HG02870 (cell line): ENCODE measurements at regions not wholly inside any gene's neighbourhood (a gene's known extent, or its start where the extent isn't known, plus 50 kb on each side); places are given as distances from the start of the nearest gene placed in this dataset.
"Not testable (repeated sequence)": the region's sequence is repeated elsewhere in the genome, so short reads cannot be mapped to it uniquely, and the experiment has no call there.

Experiments
- ATAC-seq: cut with Tn5 transposase; IDR thresholded peaks from one replicate; pipeline ENCODE4 v1.9.1; 2021; ENCODE audit warnings: mild to moderate bottlenecking, moderate library complexity; ENCODE audit not compliant: unreplicated experiment

DNA sequence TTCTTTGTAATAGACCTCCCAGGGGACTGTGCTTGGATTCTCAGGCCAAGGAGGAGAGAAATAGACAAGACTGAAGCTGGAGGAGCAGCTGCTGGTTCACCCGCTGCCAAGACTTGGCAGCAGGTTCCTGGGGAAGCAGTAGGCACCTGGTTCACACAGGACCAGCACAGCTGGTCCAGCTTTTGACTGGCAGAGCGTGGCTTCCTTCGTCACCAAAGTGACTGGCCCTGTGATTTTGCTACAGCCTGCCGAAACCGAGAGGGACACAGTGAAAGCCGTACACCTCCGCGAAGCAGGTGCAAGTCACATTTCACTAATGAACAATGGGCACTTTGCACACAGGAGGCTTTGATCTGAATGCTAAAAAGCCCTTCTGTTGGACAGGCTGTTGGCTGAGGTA, 199.0 kb downstream of the RNF144B start:
- peak; percentile 88 for ATAC-seq

DNA sequence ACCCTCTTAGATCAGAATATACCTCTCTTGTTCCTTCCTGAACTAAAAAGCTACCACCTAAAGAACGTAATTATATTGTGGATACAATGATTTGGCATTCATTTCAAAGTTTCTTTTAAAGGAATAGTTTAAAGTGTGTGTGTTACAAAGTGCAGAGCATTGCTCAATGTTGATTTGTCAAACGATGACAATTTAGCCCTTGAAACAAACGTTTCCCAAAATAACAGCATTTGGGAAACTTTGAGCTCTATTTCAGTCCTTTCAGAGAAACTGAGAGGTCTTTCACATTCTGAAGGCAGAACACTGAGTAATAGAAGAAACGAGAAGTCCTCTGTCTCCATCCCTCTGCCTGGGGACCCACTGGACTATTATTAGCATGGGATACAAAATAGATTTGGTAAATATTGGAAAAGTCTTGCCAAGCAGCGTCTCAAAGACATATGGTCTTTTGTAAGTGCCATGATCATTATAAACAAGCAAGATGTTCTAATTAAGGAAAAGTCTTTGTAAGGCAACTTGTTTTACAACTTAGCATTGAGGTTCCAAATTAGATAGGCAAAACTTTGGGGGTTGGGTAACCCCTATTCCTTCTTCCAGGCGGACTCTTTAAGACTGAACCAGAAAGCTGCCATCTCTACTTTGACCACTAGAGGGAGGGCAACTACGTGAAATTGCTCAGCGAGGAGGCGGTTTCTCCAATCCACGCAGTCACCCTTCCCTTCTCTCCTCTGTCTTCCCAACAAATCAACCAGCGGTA, 208.8 kb downstream of the RNF144B start:
- peak; percentile 83 for ATAC-seq

DNA sequence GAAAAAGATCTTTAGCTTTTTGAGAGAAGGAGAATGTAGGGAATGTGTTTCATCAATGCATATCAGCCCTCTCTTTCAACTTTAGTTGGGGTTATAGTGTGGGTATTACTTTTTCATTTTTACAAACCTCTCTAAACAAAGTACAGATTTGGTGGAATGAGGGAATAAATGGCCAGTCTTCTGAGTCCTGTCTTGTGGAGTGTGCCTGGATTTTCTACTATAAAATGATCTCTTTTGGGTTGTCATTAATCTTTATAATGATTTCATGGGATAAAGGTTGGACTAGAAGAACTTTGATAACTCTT, 209.3 kb downstream of the RNF144B start:
- ATAC-seq: no peak

DNA sequence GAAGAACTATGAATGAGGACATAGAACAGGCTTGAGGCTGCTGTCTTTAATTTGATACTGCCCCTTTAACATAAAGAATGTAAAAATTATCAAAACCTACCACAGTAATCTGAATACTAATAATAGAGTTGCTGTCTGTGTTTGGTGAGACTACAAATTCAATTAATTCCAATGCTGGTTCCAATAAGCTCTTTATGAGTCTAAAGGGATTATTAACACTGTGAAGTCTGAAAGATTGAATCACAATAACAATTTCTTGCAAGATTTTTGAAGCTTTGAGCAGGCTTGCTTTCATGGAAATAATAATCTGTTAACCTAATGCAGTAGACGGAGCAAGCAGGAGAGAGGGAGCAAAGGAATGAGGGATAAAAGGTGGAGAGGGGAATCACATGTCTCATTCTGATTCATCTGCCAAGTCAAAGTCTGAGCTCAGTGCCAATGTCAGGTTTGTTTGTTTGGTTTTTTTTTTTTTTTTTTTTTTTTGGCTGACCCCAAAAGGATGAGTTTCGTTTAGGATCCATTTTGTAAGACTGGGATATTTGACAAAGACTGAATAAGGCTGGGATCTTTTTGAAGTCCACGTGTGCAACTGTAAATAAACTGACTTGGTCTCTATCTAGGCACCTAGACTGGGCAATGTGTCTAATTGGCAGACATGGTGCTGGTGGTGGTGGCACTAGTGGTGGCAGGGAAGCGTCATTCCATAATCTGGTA, 211.6 kb downstream of the RNF144B start:
- ATAC-seq: no peak

DNA sequence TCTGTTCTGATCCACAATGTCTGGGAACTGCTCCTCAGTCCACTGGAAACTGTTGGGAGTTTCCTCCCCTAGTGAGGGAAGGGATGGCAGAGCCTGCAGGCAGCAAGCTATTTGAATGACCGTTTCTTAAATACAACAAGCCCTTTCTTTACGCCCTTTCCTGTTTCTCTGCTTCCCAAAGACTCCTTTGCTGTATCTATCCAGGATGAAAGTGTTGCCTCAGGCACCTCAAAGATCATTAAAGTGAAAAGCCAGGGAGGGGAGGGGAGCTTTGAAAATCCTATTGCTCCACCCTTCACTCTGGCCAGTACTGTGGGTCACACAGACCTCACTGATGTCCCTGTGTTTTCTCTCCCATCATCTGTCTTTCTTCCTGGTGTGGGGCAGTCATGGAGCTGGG, 213.1 kb downstream of the RNF144B start:
- ATAC-seq: no peak

DNA sequence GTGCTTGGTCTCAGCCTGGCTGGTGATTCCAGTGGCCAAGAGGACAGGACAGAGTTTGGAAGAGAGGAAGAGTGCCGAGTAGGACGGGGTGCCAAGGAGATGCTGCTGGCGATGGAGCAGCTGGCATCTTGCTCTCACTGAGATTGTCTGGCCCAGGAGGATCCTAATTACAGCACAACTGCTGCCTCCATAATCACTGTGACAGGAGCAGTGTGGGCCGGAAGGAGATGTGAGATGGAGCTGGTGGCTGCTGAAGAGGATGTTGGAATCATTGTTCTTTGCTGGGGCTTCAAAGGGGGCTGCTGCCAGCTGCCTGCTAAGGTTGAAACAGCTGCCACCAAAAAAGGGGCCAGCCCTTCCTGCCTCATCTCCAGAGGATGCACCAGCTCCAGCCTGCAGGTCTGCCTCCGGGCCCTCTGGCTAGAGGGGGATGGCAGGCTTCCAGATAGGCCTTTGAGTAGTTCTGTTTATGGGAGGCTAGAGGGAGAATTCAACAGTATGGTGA, 214.4 kb downstream of the RNF144B start:
- no peak for ATAC-seq

DNA sequence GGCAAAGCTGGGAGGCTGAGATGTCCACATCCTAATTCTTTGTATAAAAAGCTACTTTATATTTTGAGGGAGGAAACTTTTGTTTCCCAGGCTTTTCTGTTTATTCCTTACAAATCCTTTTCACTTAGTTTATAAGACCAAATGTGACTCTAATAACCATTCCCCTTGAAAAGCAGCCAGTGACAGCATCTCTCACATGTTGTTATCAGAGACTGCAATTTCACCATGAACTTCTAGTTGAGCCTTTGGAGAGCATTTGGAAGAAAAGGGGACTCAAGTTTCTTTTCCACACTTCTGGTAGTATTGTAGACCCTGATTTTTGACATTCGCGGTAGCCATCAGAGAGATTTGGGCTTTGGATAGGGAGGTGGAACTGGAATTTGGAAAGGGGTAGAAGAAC, 215.8 kb downstream of the RNF144B start:
- ATAC-seq: no peak

DNA sequence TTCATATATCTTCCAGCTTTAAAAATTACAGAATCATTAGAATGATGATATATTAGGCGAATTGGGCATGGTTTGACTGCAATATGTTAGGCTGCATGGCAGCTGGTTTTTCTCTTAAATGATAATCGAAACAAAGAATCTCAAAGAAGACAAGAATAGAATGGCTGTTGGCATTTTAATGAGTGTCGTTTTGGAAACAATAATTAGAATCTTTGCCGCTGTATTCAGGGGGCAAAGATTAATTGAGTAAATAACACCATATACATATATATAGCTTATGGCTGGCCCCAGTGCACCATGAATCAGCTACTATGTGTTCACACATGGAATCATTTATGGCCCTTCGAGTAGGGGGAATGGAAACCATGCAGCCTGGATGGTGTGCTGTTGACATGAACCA, 216.2 kb downstream of the RNF144B start:
- ATAC-seq: no peak

DNA sequence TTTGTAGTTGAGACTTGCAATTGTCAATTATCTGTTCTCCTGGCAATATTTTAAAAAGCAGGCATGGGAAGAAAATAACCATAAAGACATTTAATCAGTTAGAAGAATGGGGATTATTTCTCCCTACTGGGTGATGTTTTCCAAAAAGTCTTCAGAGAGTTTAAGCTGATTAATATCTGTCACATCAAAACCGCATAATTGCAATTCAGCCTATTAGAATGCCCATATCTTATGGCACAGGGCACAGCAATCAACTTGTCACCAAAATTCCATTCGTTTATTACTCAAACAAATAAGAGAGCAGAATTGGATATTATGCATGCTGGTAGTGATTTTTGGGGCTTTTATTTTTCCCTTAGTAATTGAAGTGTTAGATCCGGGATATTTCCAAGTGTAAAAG, 218.7 kb downstream of the RNF144B start:
- no peak for ATAC-seq

DNA sequence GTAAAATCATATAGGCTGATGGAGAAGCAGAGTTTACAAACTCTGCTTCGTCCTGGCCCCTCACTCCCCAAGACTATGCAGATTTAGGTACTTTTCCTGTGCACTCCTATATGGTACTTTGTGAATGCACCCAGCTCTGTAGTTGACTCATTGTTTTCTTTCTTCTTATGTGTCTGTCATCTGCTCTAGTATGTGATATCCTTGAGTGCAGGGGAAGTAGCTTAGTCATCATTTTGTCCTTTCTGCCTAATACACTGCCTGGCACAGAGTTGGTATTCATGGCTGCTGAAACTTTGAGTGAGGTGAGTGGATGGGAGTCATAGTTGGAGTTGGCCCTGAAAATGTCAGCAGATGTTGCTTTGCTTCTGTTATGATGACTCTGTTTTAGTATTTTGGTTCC, 222.6 kb downstream of the RNF144B start:
- no peak for ATAC-seq

DNA sequence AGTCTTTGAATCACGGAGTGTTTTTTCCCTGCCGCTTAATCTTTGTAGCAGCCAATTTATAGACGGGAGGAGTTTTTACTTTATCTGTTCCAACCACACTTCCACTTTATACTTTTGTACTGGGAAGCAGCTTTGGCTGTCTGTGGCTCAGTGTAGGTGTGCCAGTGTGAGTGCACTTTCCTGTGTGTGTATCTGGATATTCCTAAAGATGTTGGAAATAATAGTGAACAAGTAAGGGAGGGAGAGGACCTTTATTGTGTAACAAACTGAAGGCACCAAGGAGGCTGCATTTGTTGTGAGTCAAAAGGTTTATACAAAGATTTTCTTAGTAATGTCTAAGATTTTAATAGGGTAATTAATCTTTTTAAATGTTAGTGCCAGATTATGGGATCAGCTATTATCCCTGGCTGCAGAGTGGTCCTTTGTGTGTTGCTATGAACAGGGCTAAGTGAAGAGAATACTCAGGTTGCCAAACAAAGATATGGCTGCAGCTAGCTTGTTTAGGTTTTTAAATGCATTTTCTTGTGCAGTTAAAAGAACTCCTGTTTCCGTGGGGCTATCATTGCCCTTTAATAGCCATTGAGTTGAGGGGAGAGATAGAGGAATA, 226.3 kb downstream of the RNF144B start:
- no peak for ATAC-seq

DNA sequence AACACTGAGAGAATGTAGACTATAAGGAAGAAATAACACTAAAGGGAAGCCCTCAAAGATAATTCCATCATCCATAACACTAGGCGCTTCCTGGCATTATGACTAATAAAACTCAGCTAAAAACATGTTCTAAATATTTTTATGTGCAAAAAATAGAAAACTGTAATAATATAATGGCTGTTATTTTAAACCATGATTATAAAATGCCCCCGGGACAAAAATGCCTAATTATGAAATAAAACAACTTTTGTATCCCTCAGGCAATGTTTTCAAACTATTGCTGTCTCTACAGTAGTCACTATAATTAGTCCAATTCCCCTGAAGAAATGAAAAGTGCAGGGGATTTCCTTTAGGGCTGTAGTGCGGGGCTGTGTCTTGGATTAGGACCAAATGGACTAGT, 242.4 kb downstream of the RNF144B start:
- no peak for ATAC-seq

DNA sequence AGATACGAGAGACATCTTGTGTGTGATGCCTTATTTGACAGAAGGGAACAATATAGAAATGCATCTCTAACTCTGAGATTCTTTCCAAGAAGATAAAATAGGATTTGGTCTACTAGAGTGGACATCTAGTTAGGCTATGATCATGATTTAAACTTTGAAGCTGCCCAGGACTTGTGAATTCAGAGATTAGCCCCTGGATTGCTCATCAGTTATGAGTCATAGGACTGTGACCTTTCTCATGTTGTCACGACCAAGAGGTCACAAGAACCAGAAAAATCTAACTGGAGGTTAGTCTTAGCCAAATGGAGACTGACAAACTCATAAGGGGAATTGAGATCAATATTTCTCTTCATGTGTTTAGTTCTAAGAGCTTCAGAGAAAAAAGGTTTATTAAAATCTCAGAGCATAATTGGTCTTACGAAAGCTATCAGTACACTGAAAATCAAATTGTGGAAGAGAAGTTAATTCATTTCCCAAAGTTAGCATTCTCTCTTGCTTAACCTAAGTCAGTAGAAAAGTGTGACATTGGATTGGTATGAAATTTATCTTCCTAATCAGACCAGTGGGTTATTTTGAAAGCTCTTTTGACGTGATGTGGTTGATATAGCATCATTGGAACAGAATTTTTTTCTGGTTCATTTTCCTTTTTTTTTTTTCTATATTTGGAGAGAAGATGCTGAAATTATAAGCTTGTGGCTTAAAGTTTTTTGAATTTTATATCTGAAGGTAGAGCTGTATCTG, 245.7 kb downstream of the RNF144B start:
- no peak for ATAC-seq

DNA sequence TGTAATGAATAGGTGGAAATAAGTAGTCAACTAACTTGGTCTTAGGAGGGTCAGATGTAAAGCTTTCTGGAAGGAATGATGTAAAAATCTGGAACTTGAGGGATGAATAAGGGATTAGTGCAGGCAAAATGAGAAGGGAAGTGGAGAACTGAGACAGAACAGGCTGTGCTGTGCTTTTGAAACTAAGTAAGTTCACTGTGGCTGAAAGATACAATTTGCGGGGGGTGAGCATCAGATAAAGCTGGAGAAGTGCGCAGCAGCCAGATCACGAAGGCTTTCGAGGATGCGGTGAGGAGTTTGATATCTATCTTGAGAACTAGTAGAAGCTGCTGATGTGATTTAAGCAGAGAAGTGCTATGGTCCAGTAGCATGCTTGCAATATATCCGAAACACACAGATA, 247.8 kb downstream of the RNF144B start:
- no peak for ATAC-seq

DNA sequence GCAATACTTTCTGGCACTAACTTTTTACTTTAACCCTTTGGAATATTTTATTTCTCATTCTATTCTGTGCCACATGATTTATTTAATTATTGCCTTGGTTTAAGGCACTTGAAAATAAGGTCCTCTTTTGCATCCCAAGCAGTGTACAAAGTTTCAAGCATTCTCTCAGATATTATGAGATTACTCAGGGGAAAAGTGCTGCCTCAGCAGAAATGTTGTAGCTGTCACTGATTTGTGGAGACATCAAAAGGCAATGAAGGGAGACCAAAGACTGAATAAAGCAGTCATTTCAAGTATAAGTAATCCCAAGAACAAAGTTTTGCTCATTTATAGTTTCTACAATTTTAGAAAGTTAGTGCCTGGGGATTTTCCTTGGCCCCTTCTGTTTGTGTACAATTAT, 253.0 kb downstream of the RNF144B start:
- ATAC-seq: no peak

DNA sequence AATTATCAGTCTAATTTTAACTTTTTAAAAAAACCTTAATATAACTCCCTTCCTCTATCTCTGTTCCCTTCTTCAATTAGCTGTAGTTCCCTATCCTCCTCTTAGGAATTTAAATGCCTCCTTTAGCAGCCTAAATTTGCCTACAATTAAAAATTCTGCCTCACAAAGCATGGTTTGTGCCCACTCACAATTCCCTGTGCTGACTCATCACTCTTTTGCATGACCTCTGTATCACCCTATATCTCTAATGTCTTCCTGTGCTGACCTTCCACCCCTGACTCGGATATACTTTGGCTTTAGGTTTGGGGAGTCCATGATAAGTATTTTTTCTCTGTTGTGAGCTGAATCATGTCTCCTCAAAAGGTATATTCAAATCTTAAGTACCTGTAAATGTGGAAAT, 253.6 kb downstream of the RNF144B start:
- no peak for ATAC-seq

DNA sequence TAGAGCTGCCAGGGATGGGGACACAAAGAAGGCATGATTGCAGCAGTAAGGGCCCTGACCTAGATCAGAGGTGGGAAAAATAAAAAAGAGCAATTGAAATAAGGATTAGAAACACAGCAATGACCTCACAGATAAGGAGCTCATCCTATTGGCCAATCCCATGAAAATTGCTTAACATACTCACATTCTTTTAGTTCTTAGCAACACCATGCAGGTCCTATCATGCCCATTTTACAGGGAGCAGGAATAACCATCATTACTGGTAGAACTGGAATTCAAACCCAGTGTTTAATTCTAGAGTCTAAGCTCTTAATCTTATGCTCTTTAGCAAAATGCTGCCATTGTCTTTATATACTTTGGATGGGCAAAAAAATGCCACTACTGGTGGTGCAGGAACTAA, 267.7 kb downstream of the RNF144B start:
- no peak for ATAC-seq

DNA sequence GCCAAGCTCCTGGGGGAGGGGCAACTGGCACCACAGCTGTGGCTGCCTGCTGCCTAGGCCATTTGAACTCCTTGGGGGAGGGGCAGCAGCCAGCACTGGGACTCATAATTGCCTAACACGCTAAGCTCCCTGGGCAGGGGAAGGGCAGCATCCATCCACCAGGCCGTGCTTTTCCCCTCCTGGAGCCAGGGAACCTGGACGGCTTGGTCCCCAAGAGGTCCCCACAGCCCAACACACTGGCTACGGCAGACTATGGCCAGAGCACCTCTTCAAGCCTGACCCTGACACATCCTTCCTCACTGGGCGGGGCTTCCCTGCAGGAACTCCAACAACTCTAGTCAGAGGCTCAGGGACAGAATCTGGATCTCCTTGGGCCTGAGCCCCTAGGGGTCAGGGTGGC, 269.4 kb downstream of the RNF144B start:
- ATAC-seq: no peak

DNA sequence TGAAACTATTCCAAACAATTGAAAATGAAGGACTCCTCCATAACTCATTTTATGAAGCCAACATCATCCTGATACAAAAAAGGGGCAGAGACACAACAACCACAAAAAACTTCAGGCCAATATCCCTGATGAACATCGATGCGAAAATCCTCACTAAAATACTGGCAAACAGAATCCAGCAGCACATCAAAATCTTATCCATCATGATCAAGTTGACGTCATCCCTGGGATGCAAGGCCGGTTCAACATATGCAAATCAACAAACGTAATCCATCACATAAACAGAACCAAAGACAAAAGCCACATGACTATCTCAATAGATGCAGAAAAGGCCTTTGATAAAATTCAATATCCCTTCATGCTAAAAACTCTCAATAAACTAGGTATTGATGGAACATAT, 272.8 kb downstream of the RNF144B start:
- ATAC-seq: not testable (repeated sequence)

DNA sequence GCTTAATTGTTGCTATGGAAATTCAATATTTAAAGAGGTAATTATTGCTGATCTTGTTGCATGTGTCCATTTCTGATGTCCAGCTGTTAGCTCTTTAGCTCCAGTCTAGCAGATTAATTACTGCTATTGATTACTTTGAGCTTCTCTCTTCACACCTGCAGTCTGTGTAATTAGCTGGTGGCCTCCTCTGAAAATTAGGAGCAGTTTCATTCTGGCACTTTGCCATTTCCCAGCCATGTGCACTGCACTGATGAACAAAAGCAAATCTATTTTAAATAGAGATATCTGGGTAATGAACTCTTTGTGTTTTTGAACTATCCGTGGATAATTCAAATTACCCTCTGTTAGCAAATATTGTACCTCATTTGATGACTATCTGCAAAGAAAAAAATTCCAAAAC, 275.9 kb downstream of the RNF144B start:
- no peak for ATAC-seq

DNA sequence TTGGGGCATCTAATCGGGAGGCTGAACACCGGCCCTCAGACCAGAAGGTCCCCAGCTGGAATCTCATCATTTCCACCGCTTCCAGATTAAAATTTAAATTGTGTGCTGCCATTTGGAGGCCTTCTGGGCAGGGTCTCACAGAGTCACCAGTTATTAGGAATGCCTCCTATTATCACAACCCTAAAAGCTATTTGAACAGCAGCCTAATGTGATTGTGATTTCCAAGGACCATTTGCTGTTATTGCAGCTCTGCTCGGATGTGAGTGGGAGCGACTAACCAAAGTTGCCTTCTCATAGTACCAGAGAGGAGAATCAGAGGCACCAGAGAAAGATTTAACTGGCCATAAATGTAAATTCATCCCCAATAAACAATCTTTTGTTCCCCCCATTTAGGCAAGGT, 277.3 kb downstream of the RNF144B start:
- no peak for ATAC-seq

DNA sequence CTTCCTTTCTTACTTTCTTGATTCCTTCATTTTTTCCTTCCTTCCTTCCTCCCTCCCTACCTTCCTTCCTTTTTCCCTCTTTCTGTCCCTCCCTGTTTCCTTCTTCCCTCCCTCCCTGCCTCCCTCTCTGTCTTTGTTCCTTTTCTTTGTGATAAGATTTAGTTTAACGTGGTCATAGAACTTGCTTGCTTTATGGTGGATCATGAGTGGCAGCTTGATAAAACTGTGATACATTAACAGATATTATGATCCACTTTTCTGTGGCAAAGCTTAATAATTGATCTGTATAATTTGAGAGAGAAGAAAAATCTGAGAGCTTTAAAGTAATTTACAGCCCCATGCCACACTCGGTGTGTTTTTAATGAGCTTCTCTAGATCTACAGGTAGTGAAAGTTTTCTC, 280.5 kb downstream of the RNF144B start:
- no peak for ATAC-seq
